ENCODE measurements at regions not wholly inside any gene's neighbourhood (a gene's known extent, or its start where the extent isn't known, plus 50 kb on each side); places are given as distances from the start of the nearest gene placed in this dataset.

DNA sequence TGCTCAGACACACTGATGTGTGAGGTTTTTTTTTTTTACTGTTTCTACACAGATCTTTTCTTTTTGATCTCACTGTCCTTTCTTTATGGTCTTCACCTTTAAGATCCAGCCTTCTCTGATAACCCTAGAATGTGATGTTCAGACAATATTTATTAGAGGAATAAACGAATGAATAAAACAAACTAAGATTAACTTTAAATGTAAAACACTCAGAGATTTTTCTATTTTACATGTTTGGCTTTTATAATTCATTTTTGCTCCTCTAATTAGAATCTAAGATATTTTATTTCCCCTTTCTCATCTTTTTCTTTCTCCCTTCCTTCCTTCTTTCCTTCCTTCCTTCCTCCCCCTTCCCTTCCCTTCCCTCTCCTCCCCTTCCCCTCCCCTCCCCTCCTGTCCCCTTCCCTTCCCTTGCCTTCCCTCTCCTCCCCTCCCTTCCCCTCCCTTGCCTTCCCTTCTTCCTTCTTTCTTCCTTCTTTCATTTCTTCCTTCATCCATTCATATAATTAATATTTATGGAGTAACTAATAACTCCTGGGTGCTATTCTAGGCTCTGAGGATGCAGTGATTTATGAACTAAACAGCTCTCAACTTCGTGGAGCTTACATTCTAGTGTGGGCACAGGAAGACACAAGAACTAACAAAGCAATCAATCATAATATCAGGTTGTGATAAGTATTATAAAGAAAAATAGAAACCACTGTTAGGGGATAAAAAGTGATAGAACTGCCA, 133.5 kb upstream of the TSHZ2 start:
- no peaks in the 10 kb centered on the region for H3K36me3 ChIP-seq (ENCODE audit: control insufficient read depth, insufficient read depth, low read length)
- DNase-seq (ENCODE audit: low read depth, low spot score), result no peak
- ChIA-PET POLR2A (no interaction called here), CTCF (no interaction called here)
- H3K27ac ChIP-seq (ENCODE audit: low read length), result no peak overlapping the region
- no peaks in the 10 kb centered on the region for H3K27me3 ChIP-seq (ENCODE audit: control insufficient read depth, insufficient read depth, low read length)
- no peak overlapping the region for H3K4me3 ChIP-seq (ENCODE audit: low read depth in 2 of 2, low read length in 2 of 2)
- intact Hi-C loops (cut with micrococcal nuclease; ENCODE audit: unreplicated experiment) (no loop called here), in situ Hi-C loops (cut with HindIII; ENCODE audit: low pct_unique_long_range_greater_than_20kb, low sequenced_read_pairs) (no loop called here)
- no peaks in the 10 kb centered on the region for H3K9me3 ChIP-seq (ENCODE audit: control insufficient read depth, insufficient read depth, low read depth, low read length)
- no peaks in the 10 kb centered on the region for H3K4me1 ChIP-seq (ENCODE audit: control insufficient read depth, insufficient read depth, low read length)
- no TSS peak for BruUV-seq (replicated peaks)
- no peak for TF ChIP-seq SIN3A (IDR thresholded peaks at IDR 0.05; ENCODE audit: borderline replicate concordance, insufficient read depth, low read depth, low read length)
- no peak for TF ChIP-seq TCF7L2 (IDR thresholded peaks at IDR 0.05; ENCODE audit: low read depth, low read length)
- no peak for TF ChIP-seq POLR2AphosphoS5 (IDR thresholded peaks at IDR 0.05; ENCODE audit: low read depth, low read length)
- TF ChIP-seq, protein P1, sequence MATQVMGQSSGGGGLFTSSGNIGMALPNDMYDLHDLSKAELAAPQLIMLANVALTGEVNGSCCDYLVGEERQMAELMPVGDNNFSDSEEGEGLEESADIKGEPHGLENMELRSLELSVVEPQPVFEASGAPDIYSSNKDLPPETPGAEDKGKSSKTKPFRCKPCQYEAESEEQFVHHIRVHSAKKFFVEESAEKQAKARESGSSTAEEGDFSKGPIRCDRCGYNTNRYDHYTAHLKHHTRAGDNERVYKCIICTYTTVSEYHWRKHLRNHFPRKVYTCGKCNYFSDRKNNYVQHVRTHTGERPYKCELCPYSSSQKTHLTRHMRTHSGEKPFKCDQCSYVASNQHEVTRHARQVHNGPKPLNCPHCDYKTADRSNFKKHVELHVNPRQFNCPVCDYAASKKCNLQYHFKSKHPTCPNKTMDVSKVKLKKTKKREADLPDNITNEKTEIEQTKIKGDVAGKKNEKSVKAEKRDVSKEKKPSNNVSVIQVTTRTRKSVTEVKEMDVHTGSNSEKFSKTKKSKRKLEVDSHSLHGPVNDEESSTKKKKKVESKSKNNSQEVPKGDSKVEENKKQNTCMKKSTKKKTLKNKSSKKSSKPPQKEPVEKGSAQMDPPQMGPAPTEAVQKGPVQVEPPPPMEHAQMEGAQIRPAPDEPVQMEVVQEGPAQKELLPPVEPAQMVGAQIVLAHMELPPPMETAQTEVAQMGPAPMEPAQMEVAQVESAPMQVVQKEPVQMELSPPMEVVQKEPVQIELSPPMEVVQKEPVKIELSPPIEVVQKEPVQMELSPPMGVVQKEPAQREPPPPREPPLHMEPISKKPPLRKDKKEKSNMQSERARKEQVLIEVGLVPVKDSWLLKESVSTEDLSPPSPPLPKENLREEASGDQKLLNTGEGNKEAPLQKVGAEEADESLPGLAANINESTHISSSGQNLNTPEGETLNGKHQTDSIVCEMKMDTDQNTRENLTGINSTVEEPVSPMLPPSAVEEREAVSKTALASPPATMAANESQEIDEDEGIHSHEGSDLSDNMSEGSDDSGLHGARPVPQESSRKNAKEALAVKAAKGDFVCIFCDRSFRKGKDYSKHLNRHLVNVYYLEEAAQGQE (IDR thresholded peaks at IDR 0.05; ENCODE audit: insufficient read depth in 1 of 2, low read depth in 2 of 2, low read length in 1 of 2), result no peak
- TF ChIP-seq, protein P2, sequence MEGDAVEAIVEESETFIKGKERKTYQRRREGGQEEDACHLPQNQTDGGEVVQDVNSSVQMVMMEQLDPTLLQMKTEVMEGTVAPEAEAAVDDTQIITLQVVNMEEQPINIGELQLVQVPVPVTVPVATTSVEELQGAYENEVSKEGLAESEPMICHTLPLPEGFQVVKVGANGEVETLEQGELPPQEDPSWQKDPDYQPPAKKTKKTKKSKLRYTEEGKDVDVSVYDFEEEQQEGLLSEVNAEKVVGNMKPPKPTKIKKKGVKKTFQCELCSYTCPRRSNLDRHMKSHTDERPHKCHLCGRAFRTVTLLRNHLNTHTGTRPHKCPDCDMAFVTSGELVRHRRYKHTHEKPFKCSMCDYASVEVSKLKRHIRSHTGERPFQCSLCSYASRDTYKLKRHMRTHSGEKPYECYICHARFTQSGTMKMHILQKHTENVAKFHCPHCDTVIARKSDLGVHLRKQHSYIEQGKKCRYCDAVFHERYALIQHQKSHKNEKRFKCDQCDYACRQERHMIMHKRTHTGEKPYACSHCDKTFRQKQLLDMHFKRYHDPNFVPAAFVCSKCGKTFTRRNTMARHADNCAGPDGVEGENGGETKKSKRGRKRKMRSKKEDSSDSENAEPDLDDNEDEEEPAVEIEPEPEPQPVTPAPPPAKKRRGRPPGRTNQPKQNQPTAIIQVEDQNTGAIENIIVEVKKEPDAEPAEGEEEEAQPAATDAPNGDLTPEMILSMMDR (IDR thresholded peaks at IDR 0.05), result no peak
- ATAC-seq, result no peak

DNA sequence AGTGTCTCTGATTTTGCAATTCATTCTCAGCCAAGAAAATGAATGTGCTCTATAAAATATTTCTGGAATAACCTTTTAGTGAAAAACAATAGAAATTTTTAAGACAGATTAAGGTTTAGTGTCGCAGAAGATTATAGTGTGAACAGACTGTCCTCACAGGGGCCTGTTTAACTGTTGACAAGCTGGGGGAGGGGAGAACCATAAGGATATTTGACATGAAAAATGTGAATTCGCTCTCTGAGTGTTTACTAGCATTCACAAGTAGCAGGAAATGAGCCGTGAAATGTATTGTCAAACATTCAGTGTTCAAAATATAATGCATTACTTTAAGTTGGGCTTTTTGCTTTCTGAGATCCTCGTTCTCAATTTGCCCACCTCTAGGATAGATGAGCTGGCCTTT, 134.8 kb upstream of the TSHZ2 start:
- in situ Hi-C loops (cut with HindIII; ENCODE audit: low pct_unique_long_range_greater_than_20kb, low sequenced_read_pairs), result no loop called here
- H3K9me3 ChIP-seq (ENCODE audit: control insufficient read depth, insufficient read depth, low read depth, low read length), result no peaks in the 10 kb centered on the region
- BruUV-seq (replicated peaks), result no TSS peak
- ATAC-seq (no peak), DNase-seq (ENCODE audit: low read depth, low spot score) (no peak)
- no peaks in the 10 kb centered on the region for H3K27me3 ChIP-seq (ENCODE audit: control insufficient read depth, insufficient read depth, low read length)
- intact Hi-C loops (cut with micrococcal nuclease; ENCODE audit: unreplicated experiment), result no loop called here
- H3K36me3 ChIP-seq (ENCODE audit: control insufficient read depth, insufficient read depth, low read length), result no peaks in the 10 kb centered on the region
- ChIA-PET CTCF (no interaction called here), POLR2A (no interaction called here)
- H3K4me3 ChIP-seq (ENCODE audit: low read depth in 2 of 2, low read length in 2 of 2), result no peak overlapping the region
- H3K27ac ChIP-seq (ENCODE audit: low read length), result no peak overlapping the region
- TF ChIP-seq TCF7L2 (IDR thresholded peaks at IDR 0.05; ENCODE audit: low read depth, low read length), result no peak
- TF ChIP-seq, protein P1 (IDR thresholded peaks at IDR 0.05; ENCODE audit: insufficient read depth in 1 of 2, low read depth in 2 of 2, low read length in 1 of 2), result no peak
- no peak for TF ChIP-seq SIN3A (IDR thresholded peaks at IDR 0.05; ENCODE audit: borderline replicate concordance, insufficient read depth, low read depth, low read length)
- TF ChIP-seq POLR2AphosphoS5 (IDR thresholded peaks at IDR 0.05; ENCODE audit: low read depth, low read length), result no peak
- TF ChIP-seq, protein P2 (IDR thresholded peaks at IDR 0.05), result no peak
- H3K4me1 ChIP-seq (ENCODE audit: control insufficient read depth, insufficient read depth, low read length), result no peaks in the 10 kb centered on the region
